GM21619 (cell line): ENCODE measurements at regions not wholly inside any gene's neighbourhood (a gene's known extent, or its start where the extent isn't known, plus 50 kb on each side); places are given as distances from the start of the nearest gene placed in this dataset.
"Not testable (repeated sequence)": the region's sequence is repeated elsewhere in the genome, so short reads cannot be mapped to it uniquely, and the experiment has no call there.

Experiments
- ATAC-seq: cut with Tn5 transposase; IDR thresholded peaks from one replicate; pipeline ENCODE4 v1.9.1; 2021; ENCODE audit not compliant: unreplicated experiment

DNA sequence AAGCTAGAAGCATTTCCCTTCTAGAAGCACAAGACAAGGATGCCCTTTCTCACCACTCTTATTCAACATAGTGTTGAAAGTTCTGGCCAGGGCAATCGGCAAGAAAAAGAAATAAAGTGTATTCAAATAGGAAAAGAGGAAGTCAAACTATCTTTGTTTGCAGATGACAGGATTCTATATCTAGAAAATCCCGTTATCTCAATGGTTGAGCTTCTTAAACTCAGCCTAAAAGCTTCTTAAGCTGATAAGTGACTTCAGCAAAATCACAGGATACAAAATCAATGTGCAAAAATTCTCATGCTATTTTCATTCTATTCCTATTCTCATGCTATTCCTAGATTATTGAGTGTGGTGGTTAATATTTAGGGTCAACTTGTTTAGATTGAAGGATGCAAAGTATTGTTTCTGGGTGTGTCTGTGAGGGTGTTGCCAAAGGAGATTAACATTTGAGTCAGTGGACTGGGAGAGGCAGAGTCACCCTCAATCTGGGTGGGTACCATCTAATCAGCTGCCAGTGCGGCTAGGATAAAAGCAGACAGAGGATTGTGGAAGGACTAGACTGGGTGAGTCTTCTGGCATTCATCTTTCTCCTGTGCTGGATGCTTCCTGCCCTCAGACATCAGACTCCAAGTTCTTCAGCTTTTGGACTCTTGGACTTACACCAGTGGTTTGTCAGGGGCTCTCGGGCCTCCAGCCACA lies 111.9 kb downstream of the LSMEM1 start:
- not testable (repeated sequence) for ATAC-seq

DNA sequence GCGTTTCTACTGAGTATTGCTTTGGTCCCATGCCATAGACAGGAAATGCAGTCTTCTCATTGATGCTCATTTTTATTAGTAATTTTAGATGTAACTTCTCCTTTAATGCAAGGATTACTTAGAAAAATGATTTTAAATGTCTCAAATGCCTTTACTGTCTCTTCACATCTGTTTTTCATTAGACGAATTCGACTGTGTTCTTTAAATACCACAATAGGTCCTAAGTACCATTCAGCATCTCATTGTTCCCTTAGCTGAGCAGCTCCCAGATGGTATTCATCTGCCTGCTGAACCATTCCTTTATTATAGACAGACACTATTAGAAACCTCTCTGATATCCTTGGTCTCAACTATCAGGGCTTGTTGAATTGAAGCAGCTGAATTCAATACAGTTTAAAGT lies 113.6 kb downstream of the LSMEM1 start:
- no peak for ATAC-seq

DNA sequence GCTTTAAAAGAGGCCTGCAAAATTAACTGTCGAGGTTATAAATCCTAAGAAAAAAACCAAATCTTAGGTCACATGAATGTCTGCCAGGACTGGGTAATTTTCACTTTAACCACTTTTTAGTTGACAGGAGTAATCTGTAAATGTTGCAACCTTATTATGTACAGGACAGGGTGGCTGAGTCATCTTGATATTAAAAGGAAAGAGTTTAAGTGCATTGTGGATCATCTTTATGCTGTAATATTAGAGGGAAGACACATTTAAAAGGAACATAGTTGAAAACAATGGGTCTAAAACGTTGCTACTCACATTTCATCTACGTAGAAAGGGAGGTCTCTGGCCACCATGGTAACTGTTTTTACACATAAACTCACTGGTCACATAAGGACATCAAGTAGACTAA lies 115.5 kb downstream of the LSMEM1 start:
- ATAC-seq: no peak

DNA sequence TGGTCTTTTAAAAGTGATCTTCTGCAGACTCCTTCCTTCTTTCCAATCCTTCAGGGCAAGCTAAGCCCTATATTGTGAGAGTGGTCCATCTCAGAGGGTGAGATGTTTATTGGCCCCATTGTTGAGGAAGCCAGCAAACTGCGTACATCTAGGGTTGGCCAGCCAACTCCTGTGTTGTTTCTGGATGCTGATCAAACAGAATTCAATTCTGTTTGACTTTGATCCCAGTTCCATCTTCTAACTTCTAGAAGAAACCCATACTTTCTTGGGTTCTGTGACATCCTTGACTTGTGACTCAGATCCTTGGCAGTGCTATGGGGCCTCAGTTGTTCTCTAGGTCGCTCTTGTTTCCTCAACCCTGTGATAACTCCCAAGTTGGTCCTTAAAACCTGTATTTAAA lies 116.2 kb downstream of the LSMEM1 start:
- no peak for ATAC-seq

DNA sequence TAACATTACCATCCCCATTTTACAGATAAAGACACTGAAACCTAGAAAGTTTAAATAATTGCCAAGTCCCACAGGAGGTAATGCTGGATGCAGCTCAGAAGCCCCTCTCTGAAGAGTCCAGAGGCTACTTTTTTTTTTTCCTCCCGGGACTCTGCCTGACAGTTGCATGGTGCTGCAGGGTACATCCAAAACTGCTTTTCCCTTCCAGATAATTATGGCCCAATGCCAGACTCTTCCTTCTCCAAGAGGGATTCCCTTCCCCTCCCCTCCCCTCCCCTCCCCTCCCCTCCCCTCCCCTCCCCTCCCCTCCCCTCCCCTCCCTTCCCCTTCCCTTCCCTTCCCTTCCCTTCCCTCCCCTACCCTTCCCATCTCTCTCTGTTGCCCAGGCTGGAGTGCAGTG lies 122.9 kb downstream of the LSMEM1 start:
- ATAC-seq: no peak

DNA sequence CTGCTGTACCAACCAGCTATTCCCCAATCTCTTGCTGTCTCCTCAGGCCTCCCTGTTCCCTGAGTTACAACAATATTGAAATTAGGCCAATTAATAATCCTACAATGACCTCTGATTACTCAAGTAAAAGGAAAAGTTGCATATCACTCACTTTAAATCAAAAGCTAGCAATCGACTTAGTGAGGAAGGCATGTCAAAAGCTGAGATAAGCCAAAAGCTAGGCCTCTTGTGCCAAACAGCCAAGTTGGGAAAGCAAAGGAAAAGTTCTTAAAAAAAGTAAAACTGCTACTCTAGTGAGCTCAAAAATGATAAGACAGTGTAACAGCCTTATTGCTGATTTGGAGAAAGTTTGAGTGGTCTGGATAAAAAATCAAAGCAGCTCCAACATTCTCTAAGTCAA lies 129.8 kb downstream of the LSMEM1 start:
- no peak for ATAC-seq

DNA sequence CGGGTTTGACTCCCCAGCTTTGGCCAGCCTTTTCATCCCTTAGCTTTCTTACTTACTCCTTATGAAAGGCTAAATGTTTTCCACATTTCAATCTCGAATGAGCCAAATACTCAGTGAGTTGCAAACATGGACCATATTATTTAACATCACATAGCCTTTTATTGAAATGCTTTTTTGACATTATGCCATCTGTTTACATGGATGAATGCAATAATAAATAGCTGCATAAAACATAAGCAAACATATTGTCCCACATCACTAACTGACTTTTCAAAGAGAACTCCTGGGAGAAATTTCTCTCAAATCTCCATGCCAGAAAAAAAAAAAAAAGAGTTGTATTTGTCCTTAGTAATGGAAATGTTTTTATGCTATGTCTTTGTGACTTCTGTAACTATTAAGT lies 134.9 kb downstream of the LSMEM1 start:
- no peak for ATAC-seq

DNA sequence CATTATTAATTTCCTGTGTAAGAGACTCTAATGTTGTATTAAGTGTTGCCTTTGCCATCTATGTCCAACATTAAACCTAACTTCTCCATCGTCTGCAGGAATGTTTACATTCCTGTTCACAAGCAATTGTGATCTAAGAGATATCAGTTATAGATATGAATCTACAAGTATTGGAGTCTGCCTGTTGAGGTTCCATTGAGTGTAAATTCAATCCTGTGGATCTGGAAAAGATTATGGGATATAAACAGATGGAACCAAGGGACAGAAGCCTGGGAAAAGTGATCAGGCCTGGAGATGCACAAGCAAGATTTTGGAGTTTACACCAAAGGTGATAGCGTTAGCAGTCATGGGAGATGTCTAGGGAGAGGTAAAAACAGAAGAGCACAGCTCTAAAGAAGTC lies 135.5 kb downstream of the LSMEM1 start:
- ATAC-seq: no peak

DNA sequence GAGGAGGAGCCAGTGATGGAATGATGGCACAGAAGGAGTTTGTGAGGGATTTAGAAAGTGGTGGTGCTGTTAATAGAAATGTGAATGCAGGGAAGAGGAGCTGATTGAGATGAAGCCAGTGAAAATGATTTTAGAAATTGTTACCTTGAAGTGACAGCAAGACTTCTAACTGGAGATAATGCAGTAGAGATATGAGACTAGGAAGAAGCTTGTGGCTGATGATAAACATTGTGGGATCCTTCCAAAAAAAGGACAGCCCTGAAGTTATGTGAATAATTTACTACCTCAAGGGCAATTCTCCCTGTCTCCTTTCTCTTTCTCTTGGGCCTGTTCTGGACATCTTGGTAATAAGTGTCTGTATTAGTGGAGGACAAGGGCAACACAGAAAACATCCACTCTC lies 138.6 kb downstream of the LSMEM1 start:
- no peak for ATAC-seq

DNA sequence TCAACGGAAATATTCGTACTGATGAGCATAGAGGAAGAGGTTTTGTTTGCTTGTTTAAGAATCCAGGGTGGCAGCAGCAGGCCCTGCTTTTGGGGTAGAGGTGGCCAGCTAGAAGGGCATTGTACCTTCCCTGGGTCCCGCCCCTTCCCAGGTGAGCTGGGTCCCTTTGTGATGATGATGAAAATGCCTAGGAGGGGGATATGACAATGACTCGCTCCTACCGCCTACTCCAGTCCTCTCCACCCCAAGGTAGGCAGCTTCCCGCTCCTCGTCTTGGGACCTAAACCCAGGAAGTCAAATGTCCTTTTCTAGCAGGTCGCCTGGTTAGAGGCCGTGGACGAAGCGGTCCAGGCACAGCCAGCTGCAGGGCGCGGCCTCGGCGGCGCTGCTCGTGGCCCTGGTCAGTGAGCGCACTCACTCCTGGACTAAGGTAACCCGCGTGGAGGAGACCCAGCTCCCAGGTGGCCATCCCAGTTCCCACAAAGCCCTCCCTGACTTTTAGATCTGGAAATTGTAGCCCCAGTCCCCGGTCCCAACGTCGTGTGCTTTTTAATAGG lies 141.4 kb downstream of the LSMEM1 start:
- no peak for ATAC-seq

DNA sequence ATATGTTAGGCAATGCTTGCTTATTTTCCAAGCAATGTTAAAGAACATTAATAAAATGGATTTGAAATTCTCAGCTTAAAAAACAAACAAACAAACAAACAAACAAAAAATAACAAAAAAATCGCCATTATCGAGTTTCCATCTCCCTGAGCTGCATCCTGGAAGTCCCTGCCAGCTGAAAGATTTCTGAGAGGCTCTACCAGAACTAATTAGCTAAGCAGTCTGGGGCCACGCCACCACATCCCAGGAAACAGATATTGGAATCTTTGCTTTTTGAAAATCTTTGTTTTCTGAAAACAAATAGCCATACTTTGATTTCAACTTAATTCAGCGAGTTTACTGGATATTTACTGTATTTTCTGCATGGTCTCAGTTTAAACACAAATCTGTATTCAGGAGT lies 143.6 kb downstream of the LSMEM1 start:
- ATAC-seq: no peak

DNA sequence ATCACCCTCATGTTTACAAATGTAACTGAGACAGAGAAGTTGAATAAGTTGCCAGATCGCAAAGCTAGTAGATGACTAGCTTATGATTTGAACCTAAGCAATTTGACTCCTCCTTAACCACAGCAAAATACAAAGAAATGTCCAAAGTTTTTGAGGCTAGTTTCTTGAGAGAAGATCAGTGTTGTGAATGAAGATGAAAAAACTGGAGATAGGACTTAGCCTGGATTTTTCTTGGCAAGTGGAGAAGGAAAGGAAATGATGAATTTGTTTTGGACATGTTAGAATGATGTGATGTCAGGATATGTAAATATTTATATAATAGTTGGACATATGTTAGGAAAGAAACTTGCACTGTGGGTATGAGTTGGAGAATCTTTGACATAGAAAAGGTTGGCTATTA lies 149.8 kb downstream of the LSMEM1 start:
- no peak for ATAC-seq

DNA sequence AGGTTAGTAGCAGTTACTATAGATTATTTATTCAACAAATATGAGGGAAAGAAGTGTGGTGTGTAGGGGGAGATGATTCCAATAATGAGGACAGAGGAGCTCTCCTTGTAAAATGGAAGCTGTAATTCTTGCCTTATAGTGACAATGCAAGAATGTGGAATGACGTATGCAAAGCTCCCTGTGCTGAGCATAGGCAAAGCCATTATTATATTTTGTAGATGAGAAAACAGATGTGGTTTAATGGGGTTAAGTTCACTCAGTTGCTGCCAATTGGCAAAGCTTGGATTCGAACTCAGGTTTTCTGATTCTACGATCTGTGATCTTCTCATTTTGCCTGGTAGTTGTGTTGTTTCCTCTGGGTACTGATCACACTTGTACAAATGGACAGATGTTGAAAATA lies 153.3 kb downstream of the LSMEM1 start:
- no peak for ATAC-seq

DNA sequence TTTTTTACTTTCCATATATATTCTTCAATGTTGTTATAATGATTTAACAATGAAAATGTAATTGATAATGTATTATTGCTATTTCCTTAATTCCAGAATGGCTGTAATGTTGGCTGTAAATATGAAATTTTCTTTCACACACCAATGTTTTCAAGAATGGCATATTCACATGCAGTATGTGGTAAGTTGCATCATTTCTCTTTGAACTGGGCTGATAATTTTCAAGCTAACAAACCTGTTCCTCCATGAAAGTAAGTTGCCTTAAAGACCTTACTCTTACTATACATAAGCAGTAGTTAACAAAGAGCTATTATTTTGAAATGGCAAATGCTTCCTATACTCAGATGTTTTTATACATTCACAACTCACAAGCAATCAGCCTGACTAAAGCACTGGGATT lies 154.5 kb downstream of the TMEM168 start:
- no peak for ATAC-seq

DNA sequence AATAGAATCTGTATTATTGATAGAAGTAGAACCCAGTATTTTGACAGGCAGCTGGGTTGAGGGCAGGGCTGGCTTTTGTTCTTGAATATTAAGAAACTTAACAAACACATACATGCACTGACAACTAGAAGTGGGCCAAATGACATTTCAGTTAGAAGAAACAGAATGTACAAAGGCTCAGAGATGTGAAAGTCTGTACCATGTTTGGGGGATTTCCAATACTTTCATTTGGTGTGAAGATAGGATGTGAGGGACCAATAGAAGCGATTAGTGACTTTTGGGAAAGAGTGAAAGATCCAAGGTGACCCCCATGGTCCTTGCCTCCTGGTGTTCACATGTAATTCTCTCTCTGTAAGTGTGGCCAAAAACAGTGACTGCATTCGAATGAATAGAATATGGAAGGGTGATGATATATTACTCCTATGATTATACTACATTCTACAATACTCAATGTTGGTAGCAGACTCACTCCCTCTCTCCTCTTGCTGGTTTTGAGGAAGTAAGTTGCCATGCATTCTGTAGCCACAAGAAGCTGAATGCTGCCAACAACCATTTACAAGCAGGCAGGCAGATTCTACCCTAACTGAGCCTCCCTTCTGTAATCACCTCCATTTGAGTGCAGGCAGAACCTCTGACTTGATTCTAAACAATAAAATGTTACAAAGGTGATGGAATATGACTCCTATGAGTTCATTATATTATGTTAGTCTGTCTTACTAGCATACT lies 151.4 kb downstream of the TMEM168 start:
- ATAC-seq: no peak

DNA sequence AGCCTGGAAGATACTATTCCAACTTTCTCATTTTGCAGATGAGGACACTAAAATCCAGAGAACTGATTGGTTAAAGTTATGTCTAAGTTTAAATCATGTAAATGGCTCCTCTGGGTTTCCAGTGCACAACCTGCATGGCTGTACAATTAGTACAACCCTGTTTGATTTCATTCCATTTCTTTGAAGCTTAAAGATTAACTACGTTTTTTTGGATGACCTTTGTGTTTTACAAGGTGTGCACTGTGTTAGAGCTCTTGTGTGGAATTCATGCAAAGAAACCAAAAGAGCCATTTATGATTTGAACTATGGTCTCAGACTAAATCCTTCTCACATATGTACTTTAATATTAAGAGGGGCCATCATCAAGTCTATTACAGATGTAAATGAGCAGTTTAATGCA lies 149.5 kb downstream of the TMEM168 start:
- ATAC-seq: no peak

DNA sequence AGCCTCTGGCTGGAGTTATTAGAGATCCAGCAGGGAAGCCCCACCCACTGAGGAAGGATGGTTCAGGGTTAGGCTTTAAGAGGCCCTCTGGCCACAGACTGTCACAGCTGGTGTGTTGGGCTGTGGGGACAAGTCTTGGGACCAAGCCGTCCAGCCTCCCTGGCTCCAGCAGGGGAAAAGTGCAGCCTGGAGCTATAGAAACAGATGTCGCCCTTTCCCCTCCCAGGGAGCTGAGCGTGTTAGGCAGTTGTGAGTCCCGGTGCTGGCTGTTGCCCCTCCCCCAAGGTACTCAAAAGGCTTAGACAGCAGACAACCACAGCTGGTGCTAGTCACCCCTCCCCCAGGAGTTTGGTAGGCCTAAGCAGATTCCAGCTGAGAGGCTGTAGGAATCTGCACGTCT lies 143.4 kb downstream of the TMEM168 start:
- ATAC-seq: no peak

DNA sequence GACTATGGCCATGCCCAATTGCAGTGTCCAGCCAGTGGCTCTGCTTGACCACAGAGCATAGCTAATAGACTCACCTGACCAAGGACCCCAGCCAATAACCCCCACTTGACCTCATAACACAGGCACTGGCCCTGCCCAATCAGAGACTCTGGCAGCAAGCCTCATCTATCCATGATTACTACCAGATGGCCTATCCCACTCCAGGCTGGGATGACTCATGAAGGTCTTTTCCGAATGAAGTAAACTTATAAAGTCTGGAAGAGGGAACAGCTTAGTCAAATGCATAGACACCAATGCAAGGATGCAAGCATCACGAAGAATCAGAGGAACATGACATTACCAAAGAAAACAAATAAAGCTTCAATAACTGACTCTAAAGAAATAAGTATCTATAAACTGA lies 141.4 kb downstream of the TMEM168 start:
- ATAC-seq: no peak

DNA sequence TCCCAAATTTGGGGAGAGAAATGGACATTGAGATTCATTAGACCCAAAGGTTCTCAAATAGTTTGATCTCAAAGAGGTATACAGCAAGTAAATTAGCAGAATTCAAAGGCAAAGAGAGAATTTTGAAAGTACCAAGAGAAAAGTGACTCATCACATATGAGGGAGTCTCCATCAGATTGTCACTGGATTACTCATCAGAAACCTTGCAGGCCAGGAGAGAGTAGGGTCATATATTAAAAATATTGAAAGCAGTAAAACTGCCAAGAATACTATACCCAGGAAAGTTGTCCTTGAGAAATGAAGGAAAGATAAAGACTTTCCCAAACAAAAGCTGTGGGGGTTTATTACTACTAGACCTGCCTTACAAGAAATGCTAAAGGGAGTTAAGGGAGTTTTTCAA lies 140.6 kb downstream of the TMEM168 start:
- ATAC-seq: no peak

DNA sequence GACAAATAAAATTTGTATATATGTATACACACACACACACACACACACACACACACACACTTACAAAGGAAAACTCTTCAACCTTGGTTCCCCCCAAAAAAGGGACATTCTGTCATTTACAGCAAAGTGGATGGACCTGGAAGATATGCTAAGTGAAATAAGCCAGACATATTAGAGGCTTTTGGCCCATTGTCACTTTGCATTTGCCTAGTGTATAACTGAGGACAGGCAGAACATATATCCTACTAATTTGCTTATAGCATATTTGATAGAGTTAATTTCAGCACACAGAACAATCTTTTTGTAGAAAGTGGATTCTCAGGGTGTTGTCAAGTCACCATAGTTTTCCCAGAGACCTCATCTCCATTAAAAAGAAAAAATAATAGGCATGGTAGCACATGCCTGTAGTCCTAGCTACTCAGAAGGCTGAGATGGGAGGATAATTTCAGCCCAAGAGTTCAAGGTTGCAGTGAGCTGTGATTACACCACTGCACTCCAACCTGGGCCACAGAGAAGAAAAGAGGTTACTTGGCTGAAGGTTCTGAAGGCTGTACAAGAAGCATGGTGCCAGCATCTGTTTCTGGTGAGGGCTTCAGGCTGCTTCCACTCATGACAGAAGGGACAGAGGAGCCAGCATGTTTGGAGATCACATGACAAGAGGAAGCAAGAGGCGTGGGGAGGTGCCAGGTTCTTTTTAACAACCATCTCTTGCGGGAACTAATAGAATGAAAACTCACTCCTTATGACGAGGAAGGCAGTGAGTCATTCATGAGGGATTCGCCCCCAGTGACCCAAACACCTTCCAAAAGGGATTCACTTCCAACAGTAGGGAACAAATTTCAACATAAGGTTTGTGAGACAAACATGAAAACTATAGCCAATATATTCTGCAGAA lies 135.6 kb downstream of the TMEM168 start:
- ATAC-seq: no peak

DNA sequence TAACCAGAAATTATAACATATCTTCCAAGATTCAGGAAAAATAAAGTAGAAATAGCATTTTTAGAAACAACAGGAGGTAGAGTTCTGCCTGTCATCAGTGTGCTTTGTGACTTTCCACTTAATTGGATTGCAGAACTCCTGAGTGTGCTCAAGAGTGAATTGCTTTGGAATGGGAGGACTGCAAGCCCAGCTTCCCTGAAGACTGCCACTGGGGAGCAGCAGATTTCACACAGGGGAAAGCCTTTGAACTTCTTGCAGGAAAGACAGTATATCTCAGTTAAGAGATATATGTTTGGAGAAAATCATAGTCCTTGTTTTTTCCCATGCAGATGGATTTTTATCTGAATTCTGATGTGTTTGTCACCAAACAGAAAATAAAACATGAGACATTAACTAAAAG lies 124.5 kb downstream of the TMEM168 start:
- ATAC-seq: no peak

DNA sequence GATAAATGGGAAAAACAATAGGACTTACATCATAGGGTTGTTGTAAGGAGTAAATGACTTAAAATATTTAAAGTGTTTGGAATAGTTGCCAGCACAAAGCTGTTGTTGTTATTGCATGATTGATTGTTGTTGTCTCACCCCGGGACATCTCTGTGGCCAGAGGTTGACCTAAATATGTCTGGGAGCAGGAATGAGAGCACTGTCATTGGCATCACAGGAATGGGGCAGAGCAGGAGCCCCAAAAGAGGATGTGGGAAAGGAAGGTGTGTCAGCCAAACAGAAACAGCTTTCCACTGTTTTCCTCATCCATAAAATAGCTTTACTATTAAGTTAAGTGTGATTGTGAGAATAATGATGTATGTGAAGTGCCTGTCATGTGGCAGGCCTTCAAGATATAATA lies 121.6 kb downstream of the TMEM168 start:
- ATAC-seq: no peak
